ENCODE measurements at regions not wholly inside any gene's neighbourhood (a gene's known extent, or its start where the extent isn't known, plus 50 kb on each side); places are given as distances from the start of the nearest gene placed in this dataset.
"Not testable (repeated sequence)": the region's sequence is repeated elsewhere in the genome, so short reads cannot be mapped to it uniquely, and the experiment has no call there.

DNA sequence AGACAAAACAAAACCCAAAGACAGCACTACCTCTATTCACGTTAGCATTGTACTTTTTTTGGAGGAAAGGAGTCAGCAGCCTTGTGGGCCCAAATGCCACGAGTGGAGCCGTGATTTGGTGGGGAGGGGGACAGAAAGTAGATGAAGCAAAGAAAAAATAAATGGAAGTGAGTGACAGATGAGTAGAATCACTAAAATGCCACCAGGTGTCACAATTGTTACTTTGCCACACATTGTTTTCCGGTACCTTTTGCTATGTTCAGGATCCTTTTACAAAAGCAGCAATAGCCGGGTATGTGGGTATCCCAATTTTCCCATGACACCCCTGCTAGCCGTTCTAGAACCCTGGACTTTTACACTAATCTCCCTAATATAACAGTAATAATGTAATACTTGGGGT, 85.0 kb upstream of the AK4 start:
- peak; percentile 52 for DNase-seq

DNA sequence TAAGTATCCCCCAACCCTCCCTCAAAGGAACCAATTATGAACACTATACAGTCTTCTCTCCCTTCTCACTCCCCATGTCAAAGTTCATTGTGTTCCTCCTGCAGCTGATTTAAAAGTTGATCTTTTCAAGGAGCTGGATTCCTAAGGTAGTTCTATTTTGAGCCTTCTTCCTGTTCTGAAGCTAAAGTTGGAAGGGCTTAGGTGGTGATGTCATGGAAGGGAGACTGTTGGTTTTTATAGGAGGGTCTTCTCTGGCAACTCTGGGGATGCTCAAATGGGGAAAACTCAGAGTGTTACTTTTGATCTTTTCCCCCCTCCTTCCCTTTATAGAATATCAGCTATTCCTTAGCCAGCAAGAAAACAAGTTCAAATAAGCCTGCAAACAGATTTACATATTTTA, 83.0 kb upstream of the AK4 start:
- no peak for DNase-seq

DNA sequence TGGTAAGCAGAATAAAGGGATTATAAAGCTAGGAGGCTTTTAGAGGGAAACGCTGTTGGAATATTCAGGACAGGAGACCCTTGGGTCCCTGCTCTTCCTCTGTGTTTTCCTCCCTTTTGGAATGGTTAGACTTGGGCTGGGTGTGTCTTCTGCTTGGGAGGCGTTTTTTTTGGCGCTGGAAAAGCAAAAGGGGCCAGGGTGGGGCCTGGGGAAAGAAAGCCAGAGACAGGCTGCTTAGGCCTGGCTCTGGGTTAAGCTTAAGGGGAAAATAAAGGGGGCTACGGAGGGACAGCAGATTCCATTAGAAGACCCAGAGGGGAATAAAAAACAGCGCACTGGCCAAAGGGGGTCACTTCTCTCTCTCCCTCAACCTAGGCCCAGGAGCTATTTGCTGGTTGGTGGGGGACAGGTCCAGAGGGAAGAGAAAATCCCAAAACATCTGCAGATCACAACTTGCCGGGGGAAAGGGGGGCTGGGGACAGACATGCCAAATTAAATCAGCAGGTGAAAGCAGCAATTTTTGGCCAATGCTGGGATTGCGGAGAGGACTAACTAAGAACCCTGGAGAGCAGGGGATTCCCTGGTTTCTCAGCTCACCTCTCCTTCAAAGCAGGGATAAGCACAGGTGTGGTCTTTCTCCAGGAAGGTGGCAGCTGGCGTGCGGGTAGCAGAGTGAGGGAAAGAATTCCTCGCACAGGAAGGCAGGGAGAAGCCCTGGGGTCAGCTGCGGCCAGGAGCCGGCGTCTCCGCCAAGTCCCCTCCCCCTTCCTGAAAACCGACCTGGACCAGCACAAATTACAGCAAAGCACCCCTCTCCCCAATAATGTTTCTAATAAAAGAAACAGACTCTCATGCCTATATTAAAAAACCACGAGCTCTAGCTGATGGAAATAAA, 82.2 kb upstream of the AK4 start:
- DNase-seq, result no peak

DNA sequence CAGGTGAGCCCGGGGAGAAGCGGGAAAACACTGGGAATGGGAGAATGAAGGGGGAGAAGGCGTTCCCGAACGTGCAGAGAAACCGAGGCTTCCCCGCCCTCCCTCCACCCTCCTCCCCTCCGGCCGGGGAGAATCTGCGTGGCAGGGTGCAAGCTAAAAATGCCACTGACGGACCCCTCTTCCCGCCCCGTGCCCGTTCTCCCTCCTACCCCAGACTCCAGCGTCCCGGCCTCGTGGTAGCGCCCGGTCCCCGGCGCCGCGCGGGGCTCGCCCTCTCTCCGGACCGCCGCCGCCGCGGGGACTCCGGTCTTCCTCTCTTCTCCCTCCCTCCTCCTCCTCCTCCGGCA, 81.6 kb upstream of the AK4 start:
- DNase-seq, result no peak

DNA sequence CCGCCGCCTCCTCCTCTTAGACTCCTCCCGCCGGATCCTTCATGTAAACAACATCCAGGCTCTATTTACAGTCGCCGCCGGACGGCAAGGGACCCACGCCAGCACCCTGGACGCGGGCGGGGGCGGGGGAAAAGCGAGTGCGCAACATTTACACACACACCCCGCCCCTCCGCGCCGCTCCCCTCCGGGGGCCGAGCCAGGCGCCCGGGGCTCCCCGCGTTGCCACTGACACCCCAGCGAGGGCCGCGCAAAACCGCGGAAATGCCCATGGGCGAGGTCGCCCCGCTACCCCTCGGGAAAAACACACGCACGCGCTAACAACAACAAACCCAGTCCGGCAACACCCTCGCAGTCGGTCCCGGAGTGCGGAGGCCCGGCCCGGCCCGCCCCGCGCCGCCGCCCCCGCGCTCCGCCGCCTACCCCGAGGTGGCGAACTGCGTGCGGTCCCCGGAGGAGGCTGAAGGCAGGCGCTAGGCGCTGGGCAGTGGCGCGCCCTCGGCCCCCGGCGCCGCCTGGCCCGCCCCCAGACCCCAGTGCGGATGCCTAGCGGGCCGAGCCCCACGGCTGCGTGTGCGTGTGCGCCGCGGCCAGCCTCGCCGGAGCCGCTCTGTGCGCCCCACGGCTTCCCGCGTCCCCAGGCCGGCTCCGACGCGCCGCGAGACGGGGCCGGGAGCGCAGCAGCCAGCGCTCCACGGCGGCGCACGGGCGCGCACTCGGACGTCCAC, 81.1 kb upstream of the AK4 start:
- DNase-seq, result peak; percentile 93

DNA sequence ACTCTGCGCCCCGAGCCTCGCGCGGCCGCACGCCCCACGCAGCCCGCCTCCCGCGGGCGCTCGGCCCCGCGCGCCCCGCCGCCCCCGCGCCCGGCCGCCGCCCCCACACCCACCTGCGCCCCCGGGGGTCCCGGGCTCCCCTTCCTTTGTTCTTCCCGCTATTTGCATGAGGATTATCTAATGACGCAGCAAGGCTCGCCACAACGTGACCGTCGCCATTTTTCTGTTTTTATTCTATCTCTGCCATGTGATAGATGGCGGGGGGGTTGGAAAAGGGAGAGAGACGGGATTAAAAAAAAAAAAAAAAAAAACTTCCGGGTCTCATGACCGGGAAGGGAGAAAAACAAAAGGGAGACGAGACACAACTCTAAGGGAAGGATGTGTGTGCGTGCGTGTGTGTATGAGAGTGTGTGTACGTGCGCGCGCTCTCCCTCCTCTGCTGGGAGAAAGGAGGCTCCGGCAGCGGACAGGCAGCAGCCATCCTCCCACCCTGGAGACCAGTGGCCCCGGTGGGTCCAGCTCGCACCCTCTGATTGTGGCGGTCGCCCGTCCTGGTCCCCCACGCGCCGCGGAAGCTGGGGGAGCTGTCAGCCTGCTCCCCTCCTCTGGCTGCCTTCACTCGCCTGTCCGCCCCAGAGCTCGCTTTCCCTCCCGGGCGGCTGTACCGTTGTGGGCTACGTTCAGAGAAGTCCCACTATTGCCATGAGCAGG, 80.4 kb upstream of the AK4 start:
- peak; percentile 93 for DNase-seq

DNA sequence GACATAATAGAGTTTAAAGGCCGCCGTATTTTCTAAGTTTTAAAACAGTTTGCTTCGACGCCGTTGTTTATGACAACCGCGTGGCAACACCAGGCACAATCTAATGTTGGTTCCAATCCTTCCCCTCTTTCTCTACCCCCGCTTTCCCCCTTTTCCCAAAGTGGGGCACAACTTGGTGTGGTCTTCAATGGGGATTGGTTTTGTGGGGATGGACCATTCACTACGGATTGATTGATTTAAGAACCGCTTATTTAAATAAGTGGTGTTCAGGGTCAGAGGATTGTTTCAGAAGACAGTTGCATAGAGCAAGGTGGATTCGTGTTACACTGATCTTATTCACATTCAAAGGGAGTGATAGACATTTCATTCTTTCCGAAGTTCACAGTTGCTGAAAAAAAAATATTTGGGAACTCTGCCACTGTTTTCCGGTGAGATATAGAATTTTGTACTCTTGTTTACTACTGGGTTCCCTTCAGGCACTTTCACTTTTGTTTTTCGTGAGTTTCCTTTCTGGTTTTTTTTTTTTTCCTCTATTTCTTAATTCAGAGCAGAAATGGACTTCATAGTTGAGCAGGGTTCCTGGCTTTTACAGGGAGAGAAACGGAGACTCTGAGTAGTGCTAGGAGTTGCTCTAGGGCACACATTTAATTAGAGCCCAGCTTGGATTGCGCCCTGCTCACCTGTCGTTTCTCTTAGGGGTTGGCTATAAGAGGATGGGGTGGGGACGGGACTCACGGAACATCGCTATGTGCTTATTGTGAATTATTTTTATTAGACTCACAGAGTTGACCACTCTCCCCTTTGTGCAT, 79.6 kb upstream of the AK4 start:
- DNase-seq, result peak; percentile 62

DNA sequence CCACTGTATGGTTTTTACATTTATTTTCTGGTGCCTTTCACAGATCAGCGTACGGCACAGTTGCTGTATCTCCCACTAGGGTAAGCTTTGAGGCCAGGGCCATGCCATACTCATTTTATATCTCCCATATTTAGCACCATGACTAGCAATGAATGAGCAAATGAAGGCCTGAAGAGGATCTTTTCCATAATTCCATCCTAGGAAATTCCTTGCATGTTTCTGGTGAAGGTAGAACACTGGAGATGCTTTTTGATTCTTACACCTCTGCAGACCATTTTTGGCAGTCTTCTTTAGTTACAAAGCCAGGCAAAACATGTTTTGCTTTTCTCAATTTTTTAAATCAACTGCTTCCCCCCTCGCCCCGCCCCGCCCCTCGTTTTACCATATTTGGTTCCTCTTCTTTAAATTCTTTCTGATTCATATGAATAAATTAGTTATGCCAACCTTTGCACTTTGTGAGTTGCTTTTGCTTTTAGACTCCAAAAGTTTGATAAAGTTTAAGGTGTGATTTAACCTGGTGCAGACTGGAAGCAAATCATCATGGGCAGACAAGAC, 78.9 kb upstream of the AK4 start:
- peak; percentile 60 for DNase-seq

DNA sequence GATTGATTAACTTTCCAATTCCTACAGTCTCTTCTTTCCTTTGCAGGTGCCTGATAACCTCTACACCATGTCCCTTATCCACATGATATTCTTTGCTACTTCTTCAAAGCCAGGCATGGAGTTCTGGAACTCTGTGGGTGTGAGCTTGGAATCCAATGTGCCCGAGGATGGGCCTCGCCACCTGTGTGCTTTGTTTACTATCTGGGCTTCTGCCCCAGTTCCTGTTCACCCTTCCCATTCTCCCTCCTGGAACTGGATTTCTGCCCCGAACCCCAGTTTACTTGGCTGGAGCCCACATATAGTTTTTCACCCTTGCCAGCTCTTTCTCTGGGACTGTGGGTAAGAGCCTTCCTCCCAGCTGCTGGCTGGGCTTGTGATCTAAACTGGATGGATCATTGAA, 75.2 kb upstream of the AK4 start:
- DNase-seq, result no peak

DNA sequence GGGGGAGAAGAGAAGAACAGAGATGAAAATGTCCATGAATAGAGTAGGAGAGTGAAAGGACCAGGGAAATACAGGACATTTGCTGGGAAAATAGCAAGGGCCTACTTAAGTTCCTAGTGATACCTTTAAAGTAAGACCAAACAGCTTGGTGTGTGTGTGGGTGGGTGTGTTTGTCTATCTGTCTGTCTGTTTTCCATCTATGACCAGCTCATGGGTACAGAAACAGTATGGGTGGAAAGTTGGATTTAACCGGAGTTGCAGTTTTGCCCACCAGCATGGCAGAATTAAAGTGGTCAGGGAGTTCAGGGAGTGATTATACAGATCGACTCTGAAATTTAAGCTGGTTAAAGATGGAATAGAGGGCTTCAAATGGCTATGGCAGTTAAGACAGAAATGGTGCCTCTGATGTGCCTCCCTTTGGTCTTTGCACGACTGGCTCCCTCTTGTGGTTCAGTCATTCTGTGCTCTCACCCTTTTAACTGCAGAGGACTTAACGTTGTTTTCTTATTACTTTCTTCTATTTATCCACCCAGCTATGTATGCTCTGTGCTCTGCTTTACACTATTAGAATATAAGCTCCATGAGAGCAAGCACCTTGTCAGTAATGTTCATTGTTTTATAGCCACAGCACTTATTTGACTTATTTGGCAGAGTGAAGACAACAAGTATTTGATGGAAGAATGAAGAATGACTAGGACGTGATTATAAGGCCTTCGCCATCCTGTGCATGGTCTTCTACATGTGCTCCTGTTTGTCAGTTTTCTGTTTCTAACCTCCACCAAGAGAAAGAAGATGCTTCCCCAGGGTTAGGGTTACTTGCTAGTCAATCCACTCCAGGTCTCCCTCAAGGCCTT, 72.7 kb upstream of the AK4 start:
- DNase-seq, result peak; percentile 89

DNA sequence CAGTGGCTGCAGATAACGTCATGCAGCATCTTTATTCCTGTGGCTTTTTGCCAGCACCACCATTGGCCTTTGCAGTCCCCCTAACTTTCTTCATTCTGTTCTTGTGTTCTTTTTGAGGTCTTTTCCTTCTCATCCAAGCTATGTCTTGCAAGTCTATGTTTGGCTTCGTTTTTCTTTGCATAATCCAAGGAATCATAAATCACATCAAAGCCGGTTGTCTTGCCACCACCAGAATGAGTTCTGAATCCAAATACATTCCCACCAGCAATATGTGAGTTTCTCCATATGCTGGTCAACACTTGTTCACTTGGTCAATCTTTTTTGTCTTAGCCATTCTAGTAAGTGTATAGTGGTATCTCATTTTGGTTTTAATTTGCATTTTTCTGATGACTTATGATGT, 70.6 kb upstream of the AK4 start:
- no peak for DNase-seq

DNA sequence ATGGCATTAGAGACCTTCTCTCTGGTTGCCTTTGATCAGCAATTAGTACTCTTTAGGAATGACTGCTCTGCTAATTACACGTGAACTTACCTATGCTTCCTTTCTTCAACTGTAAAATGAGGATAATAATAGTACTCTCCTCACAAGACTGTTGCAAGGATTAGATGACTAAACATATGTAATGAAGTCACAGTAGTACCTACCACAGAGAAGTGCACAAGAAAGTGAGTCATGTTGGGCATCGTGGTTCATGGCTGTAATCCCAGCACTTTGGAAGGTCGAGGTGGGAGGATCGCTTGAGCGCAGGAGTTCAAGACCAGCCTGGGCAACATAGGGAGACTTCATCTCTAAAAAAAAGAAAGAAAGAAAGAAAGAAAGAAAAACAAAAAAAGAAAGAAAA, 68.1 kb upstream of the AK4 start:
- no peak for DNase-seq

DNA sequence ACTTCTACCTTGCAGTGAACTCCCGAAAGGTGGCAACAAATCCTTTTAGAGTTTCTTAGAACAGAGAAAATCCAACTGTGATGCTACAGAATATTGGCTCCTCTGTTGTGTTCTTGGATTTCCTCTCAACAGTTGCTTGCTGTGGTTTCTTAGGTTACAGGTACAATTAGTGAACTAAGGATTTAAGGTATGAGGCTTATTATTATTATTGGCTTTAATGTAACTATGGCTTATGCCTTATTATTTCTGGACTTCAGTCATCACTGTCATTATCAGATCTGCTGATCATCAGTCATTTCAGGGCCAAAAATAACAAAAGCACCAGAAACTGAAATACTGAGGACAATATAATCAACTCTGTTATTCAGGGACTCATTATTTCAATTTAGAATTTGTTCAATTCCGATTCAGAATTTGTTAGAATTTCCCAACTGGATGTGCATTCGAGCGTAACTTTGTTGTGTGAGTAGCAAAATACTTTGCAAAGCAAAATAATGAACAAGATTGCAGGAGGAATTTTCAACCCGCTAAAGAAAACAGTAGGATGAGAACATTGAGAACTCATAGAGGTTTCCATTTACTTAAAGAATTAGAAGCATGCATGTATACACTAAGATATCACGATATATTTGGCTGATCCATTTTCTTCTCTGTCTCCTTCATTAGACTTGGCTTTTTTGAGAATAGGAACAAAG, 65.5 kb upstream of the AK4 start:
- DNase-seq, result no peak

DNA sequence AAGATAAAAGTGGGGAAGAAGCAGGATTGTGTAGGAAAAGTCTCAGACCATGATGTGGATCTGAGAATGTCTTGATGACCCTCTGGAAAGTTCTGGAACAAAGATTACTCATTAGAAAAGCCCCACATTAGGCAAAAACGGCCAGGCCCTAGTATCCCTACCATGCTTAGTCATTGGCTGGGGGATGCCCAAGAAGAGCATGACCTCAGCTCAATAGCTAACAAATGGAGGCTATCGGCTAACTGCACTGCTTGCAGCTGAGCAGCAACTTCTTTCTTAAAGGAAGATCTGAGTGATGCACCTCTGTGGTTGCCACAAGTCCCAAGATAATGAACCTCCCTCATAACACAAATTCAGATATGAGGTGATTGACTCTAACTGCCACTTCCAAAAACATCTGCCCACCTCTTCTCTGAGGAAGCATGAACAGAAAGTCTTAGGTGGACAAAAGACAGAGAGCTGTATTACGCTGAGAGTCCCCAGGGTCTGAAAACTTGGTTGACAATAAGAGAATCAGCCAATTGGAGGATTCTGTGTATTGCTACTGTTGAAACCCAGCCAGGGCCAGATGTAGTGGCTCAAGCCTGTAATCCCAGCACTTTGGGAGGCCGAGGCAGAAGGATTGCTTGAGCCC, 64.6 kb upstream of the AK4 start:
- peak; percentile 30 for DNase-seq

DNA sequence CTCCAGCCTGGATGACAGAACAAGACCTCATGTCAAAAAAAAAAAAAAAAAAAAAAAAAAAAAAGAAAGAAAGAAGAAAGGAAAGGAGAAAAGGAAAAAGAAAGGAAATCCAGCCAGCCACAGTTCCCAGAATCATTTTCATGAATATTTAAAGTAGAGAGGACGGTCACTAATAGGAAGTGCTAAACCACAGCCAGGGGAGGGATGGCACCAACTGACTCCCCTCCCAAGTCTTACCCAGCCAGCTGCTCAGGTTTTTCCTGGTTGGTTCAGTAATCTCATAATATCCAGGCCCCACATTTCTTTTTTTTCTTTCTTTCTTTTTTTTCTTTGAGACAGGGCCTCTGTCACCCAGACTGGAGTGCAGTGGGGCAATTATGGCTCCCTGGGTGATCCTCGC, 63.9 kb upstream of the AK4 start:
- peak; percentile 71 for DNase-seq

DNA sequence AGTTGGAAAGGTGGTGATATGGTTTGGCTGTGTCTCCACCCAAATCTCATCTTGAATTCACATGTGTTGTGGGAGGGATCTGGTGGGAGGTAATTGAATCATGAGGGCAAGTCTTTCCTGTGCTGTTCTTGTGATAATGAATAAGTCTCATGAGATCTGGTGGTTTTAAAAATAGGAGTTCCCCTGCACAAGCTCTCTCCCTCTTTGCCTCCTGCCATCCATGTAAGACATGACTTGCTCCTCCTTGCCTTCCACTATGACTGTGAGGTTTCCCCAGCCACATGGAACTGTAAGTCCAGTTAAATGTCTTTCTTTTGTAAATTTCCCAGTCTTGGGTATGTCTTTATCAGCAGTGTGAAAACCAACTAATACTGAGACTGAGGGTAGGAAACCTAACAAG, 60.5 kb upstream of the AK4 start:
- DNase-seq, result not testable (repeated sequence)

DNA sequence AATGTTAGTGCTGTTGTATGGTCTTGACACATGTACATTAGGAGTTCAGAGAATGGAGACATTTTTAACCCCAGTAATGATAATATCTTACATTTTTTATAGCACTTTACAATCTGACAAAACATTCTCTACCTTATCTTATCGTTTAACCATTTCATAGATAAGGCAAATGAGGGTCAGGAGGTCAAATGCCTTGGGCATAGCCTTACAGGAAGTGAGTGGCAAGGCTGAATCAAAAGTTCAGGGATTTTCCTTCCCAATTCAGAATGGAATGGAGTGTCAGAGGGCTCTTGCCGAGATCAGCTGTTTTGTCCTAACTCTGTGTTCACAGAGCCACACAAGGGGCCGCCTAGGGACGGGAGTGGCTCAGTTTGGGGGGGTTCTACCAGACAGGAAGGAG, 57.6 kb upstream of the AK4 start:
- DNase-seq, result no peak

DNA sequence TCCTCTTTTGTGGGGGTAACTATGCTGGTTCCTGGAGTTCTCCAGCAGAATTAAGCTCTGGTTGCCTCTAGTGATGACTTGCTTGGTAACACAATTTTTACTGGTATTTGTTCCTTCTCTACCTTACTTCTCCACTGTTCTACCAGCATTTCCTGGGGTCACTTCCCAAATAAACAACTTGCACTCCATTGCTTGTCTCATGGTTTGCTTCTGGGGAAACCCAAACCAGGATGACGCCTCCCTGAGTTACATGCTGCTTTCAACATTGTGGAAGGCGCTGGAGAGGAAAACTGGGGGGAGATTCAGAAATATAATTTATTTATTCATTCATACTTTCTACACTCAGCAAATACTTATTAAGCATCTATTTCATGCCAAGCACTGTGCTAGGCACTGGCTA, 55.3 kb upstream of the AK4 start:
- no peak for DNase-seq

DNA sequence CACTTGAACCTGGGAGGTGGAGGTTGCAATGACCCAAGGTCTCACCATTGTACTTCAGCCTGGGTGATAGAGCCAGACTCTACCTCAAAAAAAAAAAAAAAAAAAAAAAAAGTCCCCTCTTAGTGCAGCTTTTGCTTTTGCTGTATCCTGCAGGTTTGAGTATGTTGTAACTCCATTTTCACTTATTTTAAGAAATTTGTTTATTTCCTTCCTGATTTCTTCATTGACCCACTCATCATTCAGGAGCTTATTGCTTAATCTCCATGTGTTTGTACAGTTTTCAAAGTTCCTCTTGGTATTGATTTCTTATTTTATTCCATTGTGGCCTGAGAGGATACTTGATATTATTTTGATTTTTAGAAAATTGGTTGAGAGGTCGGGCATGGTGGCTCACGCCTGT, 50.9 kb upstream of the AK4 start:
- DNase-seq, result peak; percentile 58

Data from hematopoietic multipotent progenitor cell treated with erythropoietin and hydrocortisone succinate and interleukin-3 and kit ligand, for 4 days (in vitro differentiated cells).